SU-DHL-6 (cell line): ENCODE measurements at regions not wholly inside any gene's neighbourhood (a gene's known extent, or its start where the extent isn't known, plus 50 kb on each side); places are given as distances from the start of the nearest gene placed in this dataset.
"Not testable (repeated sequence)": the region's sequence is repeated elsewhere in the genome, so short reads cannot be mapped to it uniquely, and the experiment has no call there.

Experiments used
- H2AFZ ChIP-seq: fragments of 200-600 bp; sonication (generic); 2 replicates; pipeline ENCODE4 v1.6.1; 2014; ENCODE audit warnings: low read depth, mild to moderate bottlenecking, moderate library complexity, mixed read lengths, antibody characterized with exemption, low read length; ENCODE audit not compliant: severe bottlenecking
- H3F3A ChIP-seq: fragments of 200-600 bp; shearing (Covaris generic); 2 replicates; pipeline ENCODE4 v1.6.0; 2016; ENCODE audit warnings: antibody characterized with exemption, mild to moderate bottlenecking; ENCODE audit not compliant: insufficient read depth
- H3K27ac ChIP-seq: fragments of 200-600 bp; sonication (generic); 2 replicates; pipeline ENCODE4 v1.5.1; 2016; ENCODE audit warnings: low read depth, mild to moderate bottlenecking, low read length, moderate library complexity, mixed read lengths
- H3K27me3 ChIP-seq: fragments of 200-600 bp; sonication (generic), shearing (Covaris generic); 2 replicates; pipeline ENCODE4 v1.6.0; 2014; ENCODE audit warnings: mild to moderate bottlenecking, low read length
- H3K36me3 ChIP-seq: fragments of 200-600 bp; sonication (generic); 2 replicates; pipeline ENCODE4 v1.6.1; 2014; ENCODE audit warnings: mild to moderate bottlenecking, low read length, mixed read lengths
- H3K4me2 ChIP-seq: fragments of 300-600, 200-600 bp; shearing (Covaris generic), sonication (generic); 2 replicates; pipeline ENCODE4 v1.6.0; 2014; ENCODE audit warnings: low read length, low read depth, mild to moderate bottlenecking; ENCODE audit not compliant: poor library complexity, severe bottlenecking
- H3K4me3 ChIP-seq: fragments of 200-600 bp; sonication (generic); 2 replicates; pipeline ENCODE4 v1.5.1; 2014; ENCODE audit warnings: antibody characterized with exemption, low read length, mild to moderate bottlenecking, mixed read lengths; ENCODE audit not compliant: insufficient read depth, poor library complexity, severe bottlenecking
- H3K79me2 ChIP-seq: fragments of 200-600 bp; sonication (generic); 2 replicates; pipeline ENCODE4 v1.6.1; 2014; ENCODE audit warnings: mild to moderate bottlenecking, low read length, moderate library complexity; ENCODE audit not compliant: insufficient read depth
- H3K9ac ChIP-seq: fragments of 200-600 bp; sonication (generic); 2 replicates; pipeline ENCODE4 v1.7.0; 2014; ENCODE audit warnings: mild to moderate bottlenecking, low read length
- H3K9me2 ChIP-seq: fragments of 200-600 bp; sonication (generic); replicated peaks from 2 replicates; pipeline ENCODE4 v1.6.1; 2014; ENCODE audit warnings: low read length; ENCODE audit not compliant: insufficient read depth
- H3K9me3 ChIP-seq: fragments of 200-600 bp; sonication (generic); 2 replicates; pipeline ENCODE4 v1.6.1; 2014; ENCODE audit warnings: low read length, mixed read lengths; ENCODE audit not compliant: insufficient read depth
- H4K20me1 ChIP-seq: fragments of 200-600 bp; sonication (generic); 2 replicates; pipeline ENCODE4 v1.6.1; 2014; ENCODE audit warnings: low read depth, mild to moderate bottlenecking, antibody characterized with exemption, low read length, moderate library complexity, mixed read lengths
- CTCF ChIP-seq: fragments of 200-600 bp; sonication (generic); IDR thresholded peaks from one replicate; pipeline ENCODE4 v1.5.1; 2017; ENCODE audit warnings: antibody characterized with exemption, mild to moderate bottlenecking, low read length, moderate library complexity; ENCODE audit not compliant: insufficient read depth, poor library complexity, severe bottlenecking
- EZH2phosphoT487 ChIP-seq: fragments of 200-600 bp; sonication (generic), shearing (Covaris generic); conservative IDR thresholded peaks from 2 replicates; pipeline ENCODE4 v1.6.1; 2018; ENCODE audit warnings: mild to moderate bottlenecking, antibody characterized with exemption, low read length, moderate library complexity, mixed read lengths

DNA sequence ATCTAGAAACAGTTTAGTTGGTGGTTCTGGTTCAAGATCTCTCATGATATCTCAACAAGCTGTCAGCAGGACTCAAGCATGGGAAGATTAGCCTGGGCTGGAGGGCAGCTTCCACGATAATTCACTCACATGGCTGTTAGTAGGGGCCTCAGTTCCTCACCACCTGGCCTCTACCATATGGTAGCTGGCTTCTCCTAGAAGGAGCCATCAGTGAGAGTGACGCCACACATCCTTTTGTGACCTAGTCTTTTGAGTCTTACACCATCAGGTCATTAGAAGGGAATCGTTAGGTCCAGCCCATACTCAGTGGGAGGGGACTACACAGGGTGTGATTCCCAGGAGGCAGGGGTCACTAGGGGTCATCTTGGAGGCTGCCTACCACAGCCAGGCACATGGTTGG is 239.3 kb upstream of the PLPP4 start:
- no peaks in the 10 kb centered on the region for H3K27me3 ChIP-seq
- TF ChIP-seq CTCF, result no peak
- TF ChIP-seq EZH2phosphoT487, result no peak
- H3K36me3 ChIP-seq, result no peaks in the 10 kb centered on the region
- H3K79me2 ChIP-seq, result no peaks in the 10 kb centered on the region
- H3K9me3 ChIP-seq, result no peaks in the 10 kb centered on the region
- H3K4me3 ChIP-seq, result no peak overlapping the region
- H3F3A ChIP-seq, result no peaks in the 10 kb centered on the region
- no peak overlapping the region for H2AFZ ChIP-seq
- no peak overlapping the region for H3K9ac ChIP-seq
- no peak overlapping the region for H3K27ac ChIP-seq
- no peak overlapping the region for H3K4me2 ChIP-seq
- H3K9me2 ChIP-seq, result no peaks in the 10 kb centered on the region
- H4K20me1 ChIP-seq, result no peaks in the 10 kb centered on the region

DNA sequence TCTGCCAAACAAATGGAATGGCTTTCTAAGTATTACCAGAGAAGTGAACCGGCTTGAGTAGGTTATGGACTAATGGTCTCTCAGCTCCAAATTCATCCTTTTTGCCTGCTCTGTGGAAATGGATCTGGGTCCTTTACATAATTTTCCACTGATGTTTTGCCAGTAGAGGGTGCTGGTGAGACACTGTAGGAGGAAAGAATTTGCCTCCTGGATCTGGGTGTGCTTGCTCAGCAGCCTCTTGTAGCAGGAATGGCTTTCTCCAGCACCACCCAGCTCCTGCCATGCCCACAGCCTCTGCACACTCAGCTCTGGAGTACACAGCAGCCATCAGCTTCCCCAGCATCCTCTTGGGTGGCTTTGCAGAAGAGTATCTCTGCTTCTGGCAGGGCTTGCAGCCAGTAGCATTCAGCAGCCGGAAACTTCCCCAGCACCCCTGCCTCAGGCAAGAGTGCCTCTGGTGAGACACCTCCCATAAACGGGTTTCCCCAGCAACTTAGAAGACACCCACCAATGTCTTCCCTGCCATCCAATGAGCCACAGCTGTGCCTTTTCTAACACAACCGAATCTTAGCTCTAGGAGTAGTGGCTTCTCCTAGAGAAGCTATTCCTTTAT is 235.0 kb upstream of the PLPP4 start:
- Histone ChIP-seq H3K79me2 (no peaks in the 10 kb centered on the region), H3K27me3 (no peaks in the 10 kb centered on the region), H3F3A (no peaks in the 10 kb centered on the region), H2AFZ (no peak overlapping the region), H3K9me2 (no peaks in the 10 kb centered on the region), H4K20me1 (no peaks in the 10 kb centered on the region), H3K9ac (no peak overlapping the region), H3K4me3 (no peak overlapping the region), H3K36me3 (no peaks in the 10 kb centered on the region), H3K27ac (no peak overlapping the region), H3K4me2 (no peak overlapping the region), H3K9me3 (no peaks in the 10 kb centered on the region)
- TF ChIP-seq EZH2phosphoT487 (no peak), CTCF (peak; percentile 64)

GRCh38 chr10:120229641-120230040 is 227.4 kb upstream of the PLPP4 start:
- H4K20me1 ChIP-seq, result no peaks in the 10 kb centered on the region
- no peak overlapping the region for H3K27ac ChIP-seq
- H3K9me3 ChIP-seq, result no peaks in the 10 kb centered on the region
- H3K9ac ChIP-seq, result no peak overlapping the region
- no peaks in the 10 kb centered on the region for H3K79me2 ChIP-seq
- no peak overlapping the region for H2AFZ ChIP-seq
- TF ChIP-seq CTCF (no peak), EZH2phosphoT487 (no peak)
- H3F3A ChIP-seq, result no peaks in the 10 kb centered on the region
- no peak overlapping the region for H3K4me3 ChIP-seq
- no peak overlapping the region for H3K4me2 ChIP-seq
- no peaks in the 10 kb centered on the region for H3K27me3 ChIP-seq
- no peaks in the 10 kb centered on the region for H3K9me2 ChIP-seq
- no peaks in the 10 kb centered on the region for H3K36me3 ChIP-seq

DNA sequence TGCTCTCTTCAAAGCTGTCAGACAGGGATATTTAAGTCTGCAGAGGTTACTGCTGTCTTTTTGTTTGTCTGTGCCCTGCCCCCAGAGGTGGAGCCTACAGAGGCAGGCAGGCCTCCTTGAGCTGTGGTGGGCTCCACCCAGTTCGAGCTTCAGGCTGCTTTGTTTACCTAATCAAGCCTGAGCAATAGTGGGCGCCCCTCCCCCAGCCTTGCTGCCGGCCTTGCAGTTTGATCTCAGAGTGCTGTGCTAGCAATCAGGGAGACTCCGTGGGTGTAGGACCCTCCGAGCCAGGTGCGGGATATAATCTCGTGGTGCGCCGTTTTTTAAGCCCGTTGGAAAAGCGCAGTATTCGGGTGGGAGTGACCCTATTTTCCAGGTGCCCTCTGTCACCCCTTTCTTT is 217.3 kb upstream of the PLPP4 start:
- H3K27ac ChIP-seq, H3K9ac ChIP-seq, H2AFZ ChIP-seq, H3K79me2 ChIP-seq, H3K4me2 ChIP-seq, H4K20me1 ChIP-seq, H3K27me3 ChIP-seq, H3K4me3 ChIP-seq, H3K9me2 ChIP-seq, H3K9me3 ChIP-seq, H3F3A ChIP-seq, H3K36me3 ChIP-seq: not testable (repeated sequence)
